GM18873 (cell line): ENCODE measurements at regions not wholly inside any gene's neighbourhood (a gene's known extent, or its start where the extent isn't known, plus 50 kb on each side); places are given as distances from the start of the nearest gene placed in this dataset.

Experiments used
- ATAC-seq: cut with Tn5 transposase; IDR thresholded peaks from one replicate; pipeline ENCODE4 v1.9.1; 2021; ENCODE audit warnings: mild to moderate bottlenecking, moderate library complexity, moderate number of reproducible peaks; ENCODE audit not compliant: unreplicated experiment, low FRiP score

DNA sequence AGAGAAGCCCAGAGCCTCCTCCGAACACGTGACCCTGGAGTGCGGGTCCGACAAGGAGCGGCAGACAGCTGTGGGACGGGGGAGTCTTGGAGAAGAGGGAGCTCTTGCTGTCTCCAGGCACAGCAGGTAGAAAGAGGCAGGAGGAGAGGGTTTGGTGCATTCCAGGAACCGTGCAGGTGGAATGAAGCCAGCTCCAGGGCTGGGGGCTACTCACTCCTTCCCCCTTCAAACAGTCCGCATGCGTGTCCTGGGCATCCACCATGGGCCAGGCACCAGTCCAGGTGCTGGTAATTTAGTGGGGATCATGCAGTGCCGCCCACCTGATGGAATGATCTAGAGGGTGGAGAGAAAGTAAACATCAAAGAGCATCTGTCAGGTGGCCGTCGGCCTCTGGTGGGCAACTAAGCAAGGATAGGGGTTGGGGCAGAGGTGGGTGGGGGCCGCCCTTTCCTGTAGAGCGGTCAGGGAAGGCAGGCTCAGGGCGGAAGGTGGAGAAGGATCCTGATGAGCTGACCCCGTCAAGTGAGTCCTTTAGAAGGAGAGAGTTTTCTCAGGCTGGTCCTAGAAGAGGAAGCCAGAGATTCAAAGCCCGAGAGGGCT lies 850.0 kb downstream of the TBC1D22A start:
- no peak for ATAC-seq

DNA sequence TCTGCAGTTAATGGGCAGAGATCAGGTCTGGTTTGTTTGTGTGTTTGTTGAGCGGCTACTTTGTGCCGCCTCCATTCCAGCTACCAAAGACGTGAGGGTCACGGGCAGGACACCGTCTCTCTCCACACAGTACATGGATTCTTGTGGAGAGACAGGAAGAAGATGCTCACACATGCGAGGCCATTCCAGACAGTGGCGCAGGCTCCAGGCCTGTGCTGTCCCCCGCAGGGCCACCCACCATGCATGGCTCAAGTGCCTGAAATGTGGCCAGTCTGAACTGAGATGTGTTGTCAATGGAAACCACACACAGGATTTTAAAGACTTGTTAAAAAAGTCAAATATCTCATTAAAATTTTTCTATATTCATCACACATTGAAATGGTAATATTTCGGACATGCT lies 848.3 kb downstream of the TBC1D22A start:
- no peak for ATAC-seq

DNA sequence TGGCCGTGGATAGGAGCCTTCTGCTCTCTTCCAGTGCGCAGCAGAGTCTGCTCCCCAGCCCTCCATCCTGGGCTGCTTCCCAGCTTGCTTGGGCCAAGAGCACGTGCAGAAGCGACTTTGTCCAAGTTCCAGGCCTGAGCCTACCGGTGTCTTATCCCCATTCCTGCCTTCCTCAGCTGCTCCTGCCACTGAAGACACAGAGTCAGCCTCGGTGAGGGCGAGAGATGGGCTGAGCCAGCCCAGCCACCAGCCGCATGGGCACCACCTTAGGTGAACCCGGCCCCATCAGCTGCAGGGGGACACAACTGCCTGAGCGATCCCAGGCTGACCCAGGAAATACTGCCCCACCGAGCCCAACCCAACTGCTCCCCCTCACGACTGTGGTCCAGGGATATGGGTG lies 847.8 kb downstream of the TBC1D22A start:
- ATAC-seq = no peak

DNA sequence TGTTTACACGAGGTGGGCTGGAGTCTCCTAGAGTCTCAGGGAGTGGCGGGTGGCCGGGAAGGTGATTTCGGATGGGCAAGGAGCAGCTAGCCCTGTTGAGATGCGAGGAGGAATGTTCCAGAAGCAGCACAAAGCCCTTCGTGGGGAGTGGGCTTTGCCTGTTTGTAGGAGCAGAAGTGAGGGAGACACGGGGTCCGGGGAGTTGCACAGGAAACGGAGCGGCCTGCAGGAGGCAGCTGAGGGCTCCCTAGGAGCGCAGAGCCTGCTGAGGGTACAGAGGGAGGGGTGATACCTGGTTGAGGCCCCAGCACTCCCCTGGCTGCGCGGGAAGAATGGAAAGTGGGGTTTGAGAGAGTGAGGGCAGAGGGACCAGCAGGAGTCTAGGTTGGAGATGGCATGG lies 847.2 kb downstream of the TBC1D22A start:
- no peak for ATAC-seq

- no peak for ATAC-seq
Observed at GRCh38 chr22:47608421-47608820, 846.0 kb downstream of the TBC1D22A start.

DNA sequence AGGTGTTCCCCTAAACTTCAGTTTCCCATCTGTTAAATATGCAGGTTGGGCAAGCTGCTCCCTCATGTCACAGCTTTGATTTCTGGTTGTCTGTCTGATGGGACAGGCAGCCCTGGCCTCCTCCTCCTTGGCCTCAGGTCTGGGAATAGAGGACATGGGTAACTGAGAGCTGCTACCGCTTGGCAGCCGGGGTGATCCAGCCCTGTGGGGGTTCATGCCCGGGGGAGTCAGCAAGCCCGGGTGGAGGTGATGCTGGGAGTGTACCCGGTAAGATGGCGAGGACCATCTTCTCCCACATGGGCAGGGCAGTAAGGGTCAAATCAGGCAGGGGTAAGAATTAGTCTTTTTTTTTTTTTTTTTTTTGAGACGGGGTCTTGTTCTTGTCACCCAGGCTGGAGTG lies 845.0 kb downstream of the TBC1D22A start:
- ATAC-seq = no peak

DNA sequence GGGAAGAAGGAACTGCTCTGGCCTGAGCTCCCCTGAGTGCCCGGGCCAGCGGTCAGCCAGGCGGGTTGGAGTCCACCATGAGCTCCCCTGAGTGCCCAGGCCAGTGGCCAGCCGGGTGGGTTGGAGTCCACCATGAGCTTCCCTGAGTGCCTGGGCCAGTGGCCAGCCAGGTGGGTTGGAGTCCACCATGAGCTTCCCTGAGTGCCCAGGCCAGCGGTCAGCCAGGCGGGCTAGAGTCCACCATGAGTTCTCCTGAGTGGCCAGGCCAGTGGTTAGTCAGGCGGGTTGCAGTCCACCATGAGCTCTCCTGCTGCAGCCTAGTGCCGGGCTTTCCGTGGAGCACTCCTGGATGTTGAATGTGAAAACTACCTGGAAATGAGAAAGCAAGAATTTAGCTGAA lies 844.0 kb downstream of the TBC1D22A start:
- ATAC-seq = no peak

DNA sequence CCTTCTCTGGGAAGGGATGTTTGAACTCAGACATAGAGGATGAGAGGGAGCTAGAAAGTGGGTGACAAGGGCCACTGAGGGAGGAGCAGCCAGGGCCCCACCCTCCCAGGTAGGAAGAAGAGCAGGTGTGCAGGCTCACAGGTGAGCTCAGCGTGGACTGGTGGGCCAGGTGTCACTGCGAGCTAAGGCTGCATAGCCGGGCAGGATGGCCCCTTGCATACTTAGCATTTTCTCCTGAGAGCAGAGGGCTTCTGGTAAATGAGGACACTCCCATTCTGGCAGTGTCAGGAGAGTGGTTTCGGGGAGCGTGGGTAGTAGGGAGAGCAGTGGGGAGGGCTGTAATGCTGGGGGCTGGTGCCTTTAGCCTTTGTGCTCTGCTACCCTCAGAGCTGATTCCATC lies 843.4 kb downstream of the TBC1D22A start:
- ATAC-seq = no peak

- no peak for ATAC-seq
Observed at GRCh38 chr22:47605441-47605840, 843.0 kb downstream of the TBC1D22A start.

DNA sequence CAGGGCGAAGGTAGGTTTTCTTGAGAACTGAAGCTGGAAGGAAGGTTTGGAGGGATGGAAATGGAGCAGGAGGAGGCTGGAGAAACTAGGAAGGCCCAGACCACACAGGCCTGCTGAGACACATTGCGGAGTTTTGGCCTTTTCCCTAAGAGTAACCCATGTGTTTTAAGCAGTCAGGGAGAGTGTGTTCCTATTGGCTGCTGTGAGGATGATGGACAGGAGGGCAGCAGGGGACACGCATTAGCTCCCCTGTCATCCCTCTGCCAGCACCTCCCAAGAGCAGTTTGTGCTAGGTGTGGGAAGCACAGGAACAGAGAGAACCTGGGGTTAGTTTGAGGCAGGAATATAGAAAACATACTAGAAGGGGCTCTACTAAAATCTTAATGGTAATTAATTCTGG lies 842.1 kb downstream of the TBC1D22A start:
- no peak for ATAC-seq

GRCh38 chr22:47602732-47603131 lies 840.3 kb downstream of the TBC1D22A start:
- no peak for ATAC-seq

- ATAC-seq = no peak
Observed at GRCh38 chr22:47601666-47602065, 839.2 kb downstream of the TBC1D22A start.

- ATAC-seq = no peak
Observed at GRCh38 chr22:47600791-47601625, 838.6 kb downstream of the TBC1D22A start.

- no peak for ATAC-seq
Observed at GRCh38 chr22:47600281-47600680, 837.8 kb downstream of the TBC1D22A start.

DNA sequence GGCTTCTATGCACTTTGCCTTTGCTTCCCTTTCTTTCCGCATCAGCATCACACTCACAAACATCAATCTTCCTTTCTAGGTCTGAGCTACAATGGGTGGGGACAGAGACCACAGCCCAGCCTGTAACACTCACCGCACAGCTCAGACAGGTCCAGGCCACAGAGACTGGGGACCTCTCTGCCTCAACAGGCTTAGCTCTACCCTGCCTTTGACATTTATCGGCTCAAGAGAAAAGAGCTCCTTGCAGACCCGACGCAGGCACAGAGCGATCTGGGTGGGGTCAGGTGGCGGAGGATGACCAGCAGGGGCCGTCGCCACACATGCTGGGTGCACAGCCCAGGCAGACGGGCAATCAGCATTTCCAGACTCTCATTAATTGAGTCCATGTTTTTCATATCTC lies 837.3 kb downstream of the TBC1D22A start:
- ATAC-seq = no peak

- ATAC-seq = no peak
Observed at GRCh38 chr22:47598864-47599263, 836.4 kb downstream of the TBC1D22A start.

GRCh38 chr22:47597041-47597440 lies 834.6 kb downstream of the TBC1D22A start:
- no peak for ATAC-seq

GRCh38 chr22:47596176-47596690 lies 833.8 kb downstream of the TBC1D22A start:
- no peak for ATAC-seq

GRCh38 chr22:47594836-47595521 lies 832.5 kb downstream of the TBC1D22A start:
- no peak for ATAC-seq

GRCh38 chr22:47593911-47594311 lies 831.5 kb downstream of the TBC1D22A start:
- ATAC-seq = no peak

GRCh38 chr22:47593291-47593690 lies 830.8 kb downstream of the TBC1D22A start:
- ATAC-seq = no peak
